HEK293 (cell line): ENCODE measurements at regions not wholly inside any gene's neighbourhood (a gene's known extent, or its start where the extent isn't known, plus 50 kb on each side); places are given as distances from the start of the nearest gene placed in this dataset.

Experiments used
- CTCF ChIA-PET: fragments of 350-600 bp; formaldehyde crosslinking; extraction: SDS; loops from one replicate; lab custom pipeline; 2021; ENCODE audit warnings: antibody characterized with exemption; lab: Yijun Ruan, JAX
- POLR2A ChIA-PET: fragments of 300-600 bp; formaldehyde crosslinking; extraction: SDS; loops from one replicate; lab custom pipeline; 2020; ENCODE audit warnings: antibody characterized with exemption, inconsistent platforms; lab: Yijun Ruan, JAX
- H3K27ac ChIP-seq: fragments of 200-500 bp; sonication (Bioruptor generic); 2 replicates; pipeline ENCODE4 v1.5.1; 2014; ENCODE audit warnings: low read depth, low read length, control low read depth, inconsistent platforms; ENCODE audit errors: extremely low read depth
- H3K36me3 ChIP-seq, 2 experiments: fragments of 200-500 bp in 1 of 2; sonication (Bioruptor generic) in 1 of 2; 1 replicate in 1 of 2; 2 replicates in 1 of 2; pipeline ENCODE4 v1.5.1; 2014 to 2017; ENCODE audit warnings: inconsistent platforms in 2 of 2, low read length in 2 of 2; ENCODE audit not compliant: control insufficient read depth in 2 of 2, insufficient read depth in 1 of 2
- H3K4me1 ChIP-seq: fragments of 200-500 bp; sonication (Bioruptor generic); 2 replicates; pipeline ENCODE4 v1.5.1; 2014; ENCODE audit warnings: mild to moderate bottlenecking, low read length, inconsistent platforms; ENCODE audit not compliant: control insufficient read depth, insufficient read depth
- H3K4me3 ChIP-seq: 2 replicates; pipeline ENCODE4 v1.5.1; 2011; ENCODE audit warnings: low read depth, mild to moderate bottlenecking, control low read depth, low read length, moderate library complexity
- H3K9me3 ChIP-seq: fragments of 200-500 bp; sonication (Bioruptor generic); 2 replicates; pipeline ENCODE4 v1.5.1; 2014; ENCODE audit warnings: low read depth, low read length, inconsistent platforms; ENCODE audit not compliant: control insufficient read depth, insufficient read depth
- OVOL3 ChIP-seq: fragments of 450-650 bp; formaldehyde crosslinking; IDR thresholded peaks from 2 replicates; pipeline ENCODE4 v1.5.1; 2016; ENCODE audit warnings: missing biosample characterization, missing genetic modification characterization
- SP2 ChIP-seq: fragments of 450-650 bp; formaldehyde crosslinking; IDR thresholded peaks from 2 replicates; pipeline ENCODE4 v1.5.1; 2016; ENCODE audit warnings: missing biosample characterization, missing genetic modification characterization
- ZNF16 ChIP-seq: fragments of 450-650 bp; formaldehyde crosslinking; IDR thresholded peaks from 2 replicates; pipeline ENCODE4 v1.5.1; 2016; ENCODE audit warnings: low read depth, missing biosample characterization, missing genetic modification characterization
- ZNF311 ChIP-seq: fragments of 450-650 bp; formaldehyde crosslinking; IDR thresholded peaks from 2 replicates; pipeline ENCODE4 v1.5.1; 2017; ENCODE audit warnings: missing biosample characterization, missing genetic modification characterization, borderline replicate concordance
- ZNF426 ChIP-seq: fragments of 450-650 bp; formaldehyde crosslinking; IDR thresholded peaks from 2 replicates; pipeline ENCODE4 v1.5.1; 2017; ENCODE audit warnings: missing biosample characterization, missing genetic modification characterization, mild to moderate bottlenecking, inconsistent platforms, moderate library complexity
- ZNF473 ChIP-seq: fragments of 450-650 bp; formaldehyde crosslinking; IDR thresholded peaks from 2 replicates; pipeline ENCODE4 v1.5.1; 2017; ENCODE audit warnings: missing biosample characterization, missing genetic modification characterization
- ZNF530 ChIP-seq: fragments of 450-650 bp; formaldehyde crosslinking; IDR thresholded peaks from 2 replicates; pipeline ENCODE4 v1.5.1; 2016; ENCODE audit warnings: low read depth, missing biosample characterization, missing genetic modification characterization
- ZNF654 ChIP-seq: fragments of 450-650 bp; formaldehyde crosslinking; IDR thresholded peaks from 2 replicates; pipeline ENCODE4 v1.5.1; 2016; ENCODE audit warnings: low read depth, missing biosample characterization, missing genetic modification characterization
- ZNF670 ChIP-seq: fragments of 450-650 bp; formaldehyde crosslinking; IDR thresholded peaks from 2 replicates; pipeline ENCODE4 v1.5.1; 2016; ENCODE audit warnings: missing biosample characterization, missing genetic modification characterization, low read depth
- ZNF677 ChIP-seq: fragments of 450-650 bp; IDR thresholded peaks from 2 replicates; pipeline ENCODE4 v1.5.0; 2018; ENCODE audit warnings: missing biosample characterization, mild to moderate bottlenecking, missing genetic modification characterization, moderate library complexity
- ZNF777 ChIP-seq: fragments of 450-650 bp; formaldehyde crosslinking; IDR thresholded peaks from 2 replicates; pipeline ENCODE4 v1.5.1; 2017; ENCODE audit warnings: missing biosample characterization, missing genetic modification characterization, borderline replicate concordance
- ZNF785 ChIP-seq: fragments of 450-650 bp; formaldehyde crosslinking; IDR thresholded peaks from 2 replicates; pipeline ENCODE4 v1.5.1; 2016; ENCODE audit warnings: missing biosample characterization, missing genetic modification characterization
- TF ChIP-seq, protein P1 (sequence below): fragments of 450-650 bp; formaldehyde crosslinking; IDR thresholded peaks from 2 replicates; pipeline ENCODE4 v1.5.1; 2016; ENCODE audit warnings: missing biosample characterization, missing genetic modification characterization
- TF ChIP-seq, protein P2 (sequence below): fragments of 450-650 bp; formaldehyde crosslinking; IDR thresholded peaks from 2 replicates; pipeline ENCODE4 v1.5.1; 2017; ENCODE audit warnings: missing biosample characterization, mild to moderate bottlenecking, missing genetic modification characterization, moderate library complexity
- TF ChIP-seq, protein P3 (sequence below): fragments of 450-650 bp; formaldehyde crosslinking; IDR thresholded peaks from 2 replicates; pipeline ENCODE4 v1.5.1; 2016; ENCODE audit warnings: missing biosample characterization, missing genetic modification characterization
- TF ChIP-seq, protein P4 (sequence below): fragments of 450-650 bp; formaldehyde crosslinking; IDR thresholded peaks from 2 replicates; pipeline ENCODE4 v1.5.1; 2016; ENCODE audit warnings: missing biosample characterization, missing genetic modification characterization
- TF ChIP-seq, protein P5 (sequence below): fragments of 450-650 bp; formaldehyde crosslinking; IDR thresholded peaks from 2 replicates; pipeline ENCODE4 v1.5.1; 2016; ENCODE audit warnings: missing biosample characterization, missing genetic modification characterization
- TF ChIP-seq, protein P6 (sequence below): sonication (generic); formaldehyde crosslinking; IDR thresholded peaks from 2 replicates; pipeline ENCODE4 v1.8.1; 2022; ENCODE audit warnings: mild to moderate bottlenecking, moderate library complexity, missing genetic modification reagents

- TF ChIP-seq ZNF426 = no peak
These were observed 322.4 kb downstream of the NPR3 start (continued) for GRCh38 chr5:33033516-33033915.

DNA sequence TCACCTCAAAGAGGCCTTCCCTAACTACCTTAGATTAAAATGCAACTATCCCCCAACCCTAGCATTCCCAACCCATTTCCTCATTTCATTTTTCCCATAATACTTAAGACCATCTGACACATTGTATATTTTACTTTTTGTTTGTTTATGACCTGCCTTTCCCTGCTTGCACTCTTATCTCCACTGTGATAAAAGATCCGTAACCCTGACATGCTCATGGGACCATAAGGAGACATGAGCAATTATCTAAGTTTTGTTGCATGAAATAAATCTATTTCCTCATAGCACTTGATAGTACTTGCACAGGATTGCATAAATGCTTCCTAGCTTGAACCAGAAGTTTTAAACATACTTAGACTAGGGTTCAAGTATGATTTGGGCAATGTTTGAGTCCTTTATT, 323.7 kb downstream of the NPR3 start:
- POLR2A ChIA-PET = no interaction called here
- no peak overlapping the region for H3K27ac ChIP-seq
- H3K36me3 ChIP-seq = no peaks in the 10 kb centered on the region
- TF ChIP-seq OVOL3 (tag by site-specific recombination) = no peak
- TF ChIP-seq ZNF530 (tag by site-specific recombination) = no peak
- TF ChIP-seq, protein P1, sequence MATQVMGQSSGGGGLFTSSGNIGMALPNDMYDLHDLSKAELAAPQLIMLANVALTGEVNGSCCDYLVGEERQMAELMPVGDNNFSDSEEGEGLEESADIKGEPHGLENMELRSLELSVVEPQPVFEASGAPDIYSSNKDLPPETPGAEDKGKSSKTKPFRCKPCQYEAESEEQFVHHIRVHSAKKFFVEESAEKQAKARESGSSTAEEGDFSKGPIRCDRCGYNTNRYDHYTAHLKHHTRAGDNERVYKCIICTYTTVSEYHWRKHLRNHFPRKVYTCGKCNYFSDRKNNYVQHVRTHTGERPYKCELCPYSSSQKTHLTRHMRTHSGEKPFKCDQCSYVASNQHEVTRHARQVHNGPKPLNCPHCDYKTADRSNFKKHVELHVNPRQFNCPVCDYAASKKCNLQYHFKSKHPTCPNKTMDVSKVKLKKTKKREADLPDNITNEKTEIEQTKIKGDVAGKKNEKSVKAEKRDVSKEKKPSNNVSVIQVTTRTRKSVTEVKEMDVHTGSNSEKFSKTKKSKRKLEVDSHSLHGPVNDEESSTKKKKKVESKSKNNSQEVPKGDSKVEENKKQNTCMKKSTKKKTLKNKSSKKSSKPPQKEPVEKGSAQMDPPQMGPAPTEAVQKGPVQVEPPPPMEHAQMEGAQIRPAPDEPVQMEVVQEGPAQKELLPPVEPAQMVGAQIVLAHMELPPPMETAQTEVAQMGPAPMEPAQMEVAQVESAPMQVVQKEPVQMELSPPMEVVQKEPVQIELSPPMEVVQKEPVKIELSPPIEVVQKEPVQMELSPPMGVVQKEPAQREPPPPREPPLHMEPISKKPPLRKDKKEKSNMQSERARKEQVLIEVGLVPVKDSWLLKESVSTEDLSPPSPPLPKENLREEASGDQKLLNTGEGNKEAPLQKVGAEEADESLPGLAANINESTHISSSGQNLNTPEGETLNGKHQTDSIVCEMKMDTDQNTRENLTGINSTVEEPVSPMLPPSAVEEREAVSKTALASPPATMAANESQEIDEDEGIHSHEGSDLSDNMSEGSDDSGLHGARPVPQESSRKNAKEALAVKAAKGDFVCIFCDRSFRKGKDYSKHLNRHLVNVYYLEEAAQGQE = no peak
- TF ChIP-seq SP2 (tag by site-specific recombination) = no peak
- TF ChIP-seq, protein P2, sequence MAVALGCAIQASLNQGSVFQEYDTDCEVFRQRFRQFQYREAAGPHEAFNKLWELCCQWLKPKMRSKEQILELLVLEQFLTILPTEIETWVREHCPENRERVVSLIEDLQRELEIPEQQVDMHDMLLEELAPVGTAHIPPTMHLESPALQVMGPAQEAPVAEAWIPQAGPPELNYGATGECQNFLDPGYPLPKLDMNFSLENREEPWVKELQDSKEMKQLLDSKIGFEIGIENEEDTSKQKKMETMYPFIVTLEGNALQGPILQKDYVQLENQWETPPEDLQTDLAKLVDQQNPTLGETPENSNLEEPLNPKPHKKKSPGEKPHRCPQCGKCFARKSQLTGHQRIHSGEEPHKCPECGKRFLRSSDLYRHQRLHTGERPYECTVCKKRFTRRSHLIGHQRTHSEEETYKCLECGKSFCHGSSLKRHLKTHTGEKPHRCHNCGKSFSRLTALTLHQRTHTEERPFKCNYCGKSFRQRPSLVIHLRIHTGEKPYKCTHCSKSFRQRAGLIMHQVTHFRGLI = no peak
- TF ChIP-seq ZNF473 (tag by site-specific recombination) = no peak
- no peak for TF ChIP-seq ZNF777 (tag by site-specific recombination)
- TF ChIP-seq ZNF785 = no peak
- no peak overlapping the region for H3K4me3 ChIP-seq
- H3K4me1 ChIP-seq = no peaks in the 10 kb centered on the region
- no peaks in the 10 kb centered on the region for H3K9me3 ChIP-seq
- CTCF ChIA-PET = no interaction called here

DNA sequence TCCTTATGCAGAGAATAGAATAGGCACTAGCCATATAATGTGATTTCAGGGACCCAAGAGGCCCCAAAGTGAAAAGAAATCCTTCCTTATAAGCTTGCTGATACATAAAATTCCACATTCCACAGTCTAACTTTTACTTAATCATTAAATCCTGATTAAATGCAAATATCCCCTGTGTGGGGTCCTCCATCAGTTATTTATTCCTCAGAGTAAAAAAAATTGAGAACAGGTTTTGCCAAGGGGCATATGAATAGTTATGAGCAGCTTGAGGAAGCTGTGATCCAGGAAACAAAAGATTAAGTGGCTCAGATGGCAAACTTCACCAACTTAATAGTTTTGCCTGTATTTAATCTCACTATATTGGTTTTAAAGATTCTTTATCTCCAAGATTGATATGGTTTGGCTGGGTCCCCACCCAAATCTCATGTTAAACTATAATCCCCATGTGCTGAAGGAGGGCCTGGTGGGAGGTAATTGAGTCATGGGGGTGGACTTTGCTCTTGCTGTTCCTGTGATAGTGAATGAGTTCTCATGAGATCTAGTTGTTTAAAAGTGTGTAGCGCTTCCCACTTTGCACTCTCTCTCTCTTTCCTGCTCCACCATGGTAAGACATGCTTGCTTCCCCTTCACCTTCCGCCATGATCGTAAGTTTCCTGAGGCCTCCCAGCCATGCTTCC, 324.9 kb downstream of the NPR3 start:
- H3K27ac ChIP-seq = no peak overlapping the region
- H3K9me3 ChIP-seq = no peaks in the 10 kb centered on the region
- H3K36me3 ChIP-seq = no peaks in the 10 kb centered on the region
- no peak overlapping the region for H3K4me3 ChIP-seq
- H3K4me1 ChIP-seq = no peaks in the 10 kb centered on the region
- ChIA-PET POLR2A (no interaction called here), CTCF (no interaction called here)
- TF ChIP-seq, protein P3, sequence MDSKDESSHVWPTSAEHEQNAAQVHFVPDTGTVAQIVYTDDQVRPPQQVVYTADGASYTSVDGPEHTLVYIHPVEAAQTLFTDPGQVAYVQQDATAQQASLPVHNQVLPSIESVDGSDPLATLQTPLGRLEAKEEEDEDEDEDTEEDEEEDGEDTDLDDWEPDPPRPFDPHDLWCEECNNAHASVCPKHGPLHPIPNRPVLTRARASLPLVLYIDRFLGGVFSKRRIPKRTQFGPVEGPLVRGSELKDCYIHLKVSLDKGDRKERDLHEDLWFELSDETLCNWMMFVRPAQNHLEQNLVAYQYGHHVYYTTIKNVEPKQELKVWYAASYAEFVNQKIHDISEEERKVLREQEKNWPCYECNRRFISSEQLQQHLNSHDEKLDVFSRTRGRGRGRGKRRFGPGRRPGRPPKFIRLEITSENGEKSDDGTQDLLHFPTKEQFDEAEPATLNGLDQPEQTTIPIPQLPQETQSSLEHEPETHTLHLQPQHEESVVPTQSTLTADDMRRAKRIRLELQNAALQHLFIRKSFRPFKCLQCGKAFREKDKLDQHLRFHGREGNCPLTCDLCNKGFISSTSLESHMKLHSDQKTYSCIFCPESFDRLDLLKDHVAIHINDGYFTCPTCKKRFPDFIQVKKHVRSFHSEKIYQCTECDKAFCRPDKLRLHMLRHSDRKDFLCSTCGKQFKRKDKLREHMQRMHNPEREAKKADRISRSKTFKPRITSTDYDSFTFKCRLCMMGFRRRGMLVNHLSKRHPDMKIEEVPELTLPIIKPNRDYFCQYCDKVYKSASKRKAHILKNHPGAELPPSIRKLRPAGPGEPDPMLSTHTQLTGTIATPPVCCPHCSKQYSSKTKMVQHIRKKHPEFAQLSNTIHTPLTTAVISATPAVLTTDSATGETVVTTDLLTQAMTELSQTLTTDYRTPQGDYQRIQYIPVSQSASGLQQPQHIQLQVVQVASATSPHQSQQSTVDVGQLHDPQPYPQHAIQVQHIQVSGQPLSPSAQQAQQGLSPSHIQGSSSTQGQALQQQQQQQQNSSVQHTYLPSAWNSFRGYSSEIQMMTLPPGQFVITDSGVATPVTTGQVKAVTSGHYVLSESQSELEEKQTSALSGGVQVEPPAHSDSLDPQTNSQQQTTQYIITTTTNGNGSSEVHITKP (tag by site-specific recombination) = no peak
- TF ChIP-seq, protein P4, sequence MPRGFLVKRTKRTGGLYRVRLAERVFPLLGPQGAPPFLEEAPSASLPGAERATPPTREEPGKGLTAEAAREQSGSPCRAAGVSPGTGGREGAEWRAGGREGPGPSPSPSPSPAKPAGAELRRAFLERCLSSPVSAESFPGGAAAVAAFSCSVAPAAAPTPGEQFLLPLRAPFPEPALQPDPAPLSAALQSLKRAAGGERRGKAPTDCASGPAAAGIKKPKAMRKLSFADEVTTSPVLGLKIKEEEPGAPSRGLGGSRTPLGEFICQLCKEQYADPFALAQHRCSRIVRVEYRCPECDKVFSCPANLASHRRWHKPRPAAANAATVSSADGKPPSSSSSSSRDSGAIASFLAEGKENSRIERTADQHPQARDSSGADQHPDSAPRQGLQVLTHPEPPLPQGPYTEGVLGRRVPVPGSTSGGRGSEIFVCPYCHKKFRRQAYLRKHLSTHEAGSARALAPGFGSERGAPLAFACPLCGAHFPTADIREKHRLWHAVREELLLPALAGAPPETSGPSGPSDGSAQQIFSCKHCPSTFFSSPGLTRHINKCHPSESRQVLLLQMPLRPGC (tag by site-specific recombination) = no peak
- TF ChIP-seq, protein P5, sequence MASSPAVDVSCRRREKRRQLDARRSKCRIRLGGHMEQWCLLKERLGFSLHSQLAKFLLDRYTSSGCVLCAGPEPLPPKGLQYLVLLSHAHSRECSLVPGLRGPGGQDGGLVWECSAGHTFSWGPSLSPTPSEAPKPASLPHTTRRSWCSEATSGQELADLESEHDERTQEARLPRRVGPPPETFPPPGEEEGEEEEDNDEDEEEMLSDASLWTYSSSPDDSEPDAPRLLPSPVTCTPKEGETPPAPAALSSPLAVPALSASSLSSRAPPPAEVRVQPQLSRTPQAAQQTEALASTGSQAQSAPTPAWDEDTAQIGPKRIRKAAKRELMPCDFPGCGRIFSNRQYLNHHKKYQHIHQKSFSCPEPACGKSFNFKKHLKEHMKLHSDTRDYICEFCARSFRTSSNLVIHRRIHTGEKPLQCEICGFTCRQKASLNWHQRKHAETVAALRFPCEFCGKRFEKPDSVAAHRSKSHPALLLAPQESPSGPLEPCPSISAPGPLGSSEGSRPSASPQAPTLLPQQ (tag by site-specific recombination) = no peak
- TF ChIP-seq ZNF677 (no peak), ZNF670 (tag by site-specific recombination) (no peak), ZNF311 (tag by site-specific recombination) (no peak), ZNF654 (tag by site-specific recombination) (no peak), ZNF16 (tag by site-specific recombination) (no peak)
- TF ChIP-seq, protein P6, sequence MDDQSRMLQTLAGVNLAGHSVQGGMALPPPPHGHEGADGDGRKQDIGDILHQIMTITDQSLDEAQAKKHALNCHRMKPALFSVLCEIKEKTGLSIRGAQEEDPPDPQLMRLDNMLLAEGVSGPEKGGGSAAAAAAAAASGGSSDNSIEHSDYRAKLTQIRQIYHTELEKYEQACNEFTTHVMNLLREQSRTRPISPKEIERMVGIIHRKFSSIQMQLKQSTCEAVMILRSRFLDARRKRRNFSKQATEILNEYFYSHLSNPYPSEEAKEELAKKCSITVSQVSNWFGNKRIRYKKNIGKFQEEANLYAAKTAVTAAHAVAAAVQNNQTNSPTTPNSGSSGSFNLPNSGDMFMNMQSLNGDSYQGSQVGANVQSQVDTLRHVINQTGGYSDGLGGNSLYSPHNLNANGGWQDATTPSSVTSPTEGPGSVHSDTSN (CRISPR knock-in tag) = no peak
